Coronary artery (tissue), 2 donors: ENCODE measurements at regions not wholly inside any gene's neighbourhood (a gene's known extent, or its start where the extent isn't known, plus 50 kb on each side); places are given as distances from the start of the nearest gene placed in this dataset.
A peak's percentile ranks its signal among the peaks of the same experiment; 100 is the strongest.
"Not testable (repeated sequence)": the region's sequence is repeated elsewhere in the genome, so short reads cannot be mapped to it uniquely, and the experiment has no call there.

Experiments
- DNase-seq: peaks from one replicate; pipeline ENCODE4 v3.0.0-alpha.2; 2017; ENCODE audit warnings: low spot score
- H3K27ac ChIP-seq, 2 donors: fragments of 200-600 bp; sonication (generic); one replicate each; pipeline ENCODE4 v1.5.1; 2016 to 2019
- H3K4me3 ChIP-seq: fragments of 200-600 bp; sonication (generic); 2 replicates; pipeline ENCODE4 v1.5.1; 2016; ENCODE audit warnings: mild to moderate bottlenecking, moderate library complexity
- TF ChIP-seq, protein P1 (sequence below): fragments of 200-600 bp; sonication (generic); IDR thresholded peaks from one replicate; pipeline ENCODE4 v1.5.1; 2019; ENCODE audit warnings: antibody characterized with exemption

DNA sequence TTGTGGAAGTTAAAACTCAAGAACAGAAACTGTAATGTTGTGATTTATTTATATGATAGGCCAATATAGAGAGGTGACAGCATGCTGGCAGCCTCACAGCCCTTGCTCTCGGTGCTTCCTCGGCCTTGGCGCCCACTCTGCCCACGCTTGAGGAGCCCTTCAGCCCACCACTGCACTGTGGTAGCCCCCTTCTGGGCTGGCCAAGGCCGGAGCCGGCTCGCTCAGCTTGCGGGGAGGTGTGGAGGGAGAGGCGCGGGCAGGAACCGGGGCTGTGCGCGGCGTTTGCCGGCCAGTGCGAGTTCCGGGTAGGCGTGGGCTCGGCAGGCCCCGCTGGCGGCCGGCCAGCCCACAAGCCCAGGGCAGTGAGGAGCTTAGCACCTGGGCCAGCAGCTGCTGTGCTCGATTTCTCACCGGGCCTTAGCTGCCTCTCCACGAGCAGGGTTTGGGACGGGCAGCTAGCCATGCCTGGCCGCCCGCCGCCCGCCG lies 65.8 kb upstream of the SLC8A3 start:
- Histone ChIP-seq H3K27ac (no peak overlapping the region), H3K4me3 (peak overlapping the region; percentile 57)
- DNase-seq = no peak
- TF ChIP-seq, protein P1, sequence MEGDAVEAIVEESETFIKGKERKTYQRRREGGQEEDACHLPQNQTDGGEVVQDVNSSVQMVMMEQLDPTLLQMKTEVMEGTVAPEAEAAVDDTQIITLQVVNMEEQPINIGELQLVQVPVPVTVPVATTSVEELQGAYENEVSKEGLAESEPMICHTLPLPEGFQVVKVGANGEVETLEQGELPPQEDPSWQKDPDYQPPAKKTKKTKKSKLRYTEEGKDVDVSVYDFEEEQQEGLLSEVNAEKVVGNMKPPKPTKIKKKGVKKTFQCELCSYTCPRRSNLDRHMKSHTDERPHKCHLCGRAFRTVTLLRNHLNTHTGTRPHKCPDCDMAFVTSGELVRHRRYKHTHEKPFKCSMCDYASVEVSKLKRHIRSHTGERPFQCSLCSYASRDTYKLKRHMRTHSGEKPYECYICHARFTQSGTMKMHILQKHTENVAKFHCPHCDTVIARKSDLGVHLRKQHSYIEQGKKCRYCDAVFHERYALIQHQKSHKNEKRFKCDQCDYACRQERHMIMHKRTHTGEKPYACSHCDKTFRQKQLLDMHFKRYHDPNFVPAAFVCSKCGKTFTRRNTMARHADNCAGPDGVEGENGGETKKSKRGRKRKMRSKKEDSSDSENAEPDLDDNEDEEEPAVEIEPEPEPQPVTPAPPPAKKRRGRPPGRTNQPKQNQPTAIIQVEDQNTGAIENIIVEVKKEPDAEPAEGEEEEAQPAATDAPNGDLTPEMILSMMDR = no peak

DNA sequence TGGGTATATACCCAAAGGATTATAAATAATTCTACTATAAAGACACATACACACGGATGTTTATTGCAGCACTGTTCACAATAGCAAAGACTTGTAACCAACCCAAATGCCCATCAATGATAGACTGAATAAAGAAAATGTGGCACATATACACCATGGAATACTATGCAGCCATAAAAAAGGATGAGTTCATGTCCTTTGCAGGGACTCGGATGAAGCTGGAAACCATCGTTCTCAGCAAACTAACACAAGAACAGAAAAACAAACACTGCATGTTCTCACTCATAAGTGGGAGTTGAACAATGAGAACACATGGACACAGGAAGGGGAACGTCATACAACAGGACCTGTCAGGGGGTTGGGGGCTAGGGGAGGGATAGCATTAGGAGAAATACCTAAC lies 64.8 kb upstream of the SLC8A3 start:
- not testable (repeated sequence) for H3K27ac ChIP-seq, H3K4me3 ChIP-seq, DNase-seq

DNA sequence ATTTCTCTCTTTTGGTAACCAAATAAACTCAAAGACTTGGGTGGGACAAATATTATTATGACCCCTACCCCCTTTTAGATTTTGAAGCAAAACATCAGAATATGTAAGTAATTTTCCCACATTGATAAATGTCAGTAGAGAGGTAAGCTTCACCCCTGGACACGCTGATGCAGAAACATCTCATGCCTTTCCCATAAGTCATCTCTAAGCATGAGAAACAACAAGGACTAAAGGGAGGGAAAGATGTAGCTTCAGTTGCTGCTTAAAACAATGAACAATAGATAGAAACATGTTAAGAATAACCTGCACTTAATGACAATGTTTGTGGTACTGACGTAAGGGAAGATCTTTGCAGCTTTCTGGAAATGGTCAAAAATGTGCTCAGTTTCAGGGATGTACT lies 56.3 kb upstream of the SLC8A3 start:
- no peak overlapping the region for H3K4me3 ChIP-seq

DNA sequence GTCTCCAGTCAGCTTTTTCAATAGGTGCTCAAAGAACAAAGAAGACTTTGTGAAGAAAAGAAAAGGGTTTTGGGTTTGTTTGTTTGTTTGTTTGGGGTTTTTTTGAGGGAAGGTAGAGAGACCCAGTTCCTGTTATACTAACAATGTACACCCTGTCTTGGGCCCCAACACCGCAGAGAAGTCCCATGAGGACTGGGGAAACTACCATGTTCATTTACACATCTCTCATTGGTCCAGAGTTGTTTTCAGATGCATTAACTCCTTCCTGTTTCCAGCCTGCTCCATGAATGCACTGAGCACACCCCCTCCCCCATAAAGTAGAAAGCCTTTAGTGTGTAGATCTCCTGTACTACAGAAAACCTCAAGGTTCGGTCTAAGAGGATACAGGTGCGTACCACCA lies 51.1 kb upstream of the SLC8A3 start:
- no peak overlapping the region for H3K4me3 ChIP-seq
- TF ChIP-seq, protein P1 = no peak
- DNase-seq = no peak

More for the DNA sequence above, 56.3 kb upstream of the SLC8A3 start:
- no peak overlapping the region for H3K27ac ChIP-seq
- TF ChIP-seq, protein P1 = no peak
- DNase-seq = no peak

DNA sequence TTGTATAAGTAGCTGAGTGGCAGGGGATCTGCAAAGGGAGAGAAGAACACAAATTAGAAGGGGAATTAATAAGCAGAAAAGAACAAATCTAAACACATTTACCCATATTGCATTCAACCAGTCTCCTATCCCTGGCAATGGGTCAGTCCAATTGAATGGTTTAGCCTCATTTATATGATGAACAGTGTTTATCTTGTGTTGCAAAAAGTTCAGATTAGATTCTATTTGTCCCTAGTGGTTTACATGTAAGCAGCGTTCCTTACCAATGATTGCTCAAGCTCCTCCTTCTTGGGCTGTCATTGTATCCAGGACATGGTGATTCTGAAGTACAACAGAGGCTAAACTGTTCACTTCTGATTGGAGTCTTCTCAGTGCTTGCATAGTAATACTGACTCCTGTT lies 49.9 kb upstream of the SLC8A3 start:
- DNase-seq, H3K27ac ChIP-seq, H3K4me3 ChIP-seq: not testable (repeated sequence)

More for the DNA sequence above, 51.1 kb upstream of the SLC8A3 start:
- no peak overlapping the region for H3K27ac ChIP-seq
